ENCODE measurements at regions not wholly inside any gene's neighbourhood (a gene's known extent, or its start where the extent isn't known, plus 50 kb on each side); places are given as distances from the start of the nearest gene placed in this dataset.

DNA sequence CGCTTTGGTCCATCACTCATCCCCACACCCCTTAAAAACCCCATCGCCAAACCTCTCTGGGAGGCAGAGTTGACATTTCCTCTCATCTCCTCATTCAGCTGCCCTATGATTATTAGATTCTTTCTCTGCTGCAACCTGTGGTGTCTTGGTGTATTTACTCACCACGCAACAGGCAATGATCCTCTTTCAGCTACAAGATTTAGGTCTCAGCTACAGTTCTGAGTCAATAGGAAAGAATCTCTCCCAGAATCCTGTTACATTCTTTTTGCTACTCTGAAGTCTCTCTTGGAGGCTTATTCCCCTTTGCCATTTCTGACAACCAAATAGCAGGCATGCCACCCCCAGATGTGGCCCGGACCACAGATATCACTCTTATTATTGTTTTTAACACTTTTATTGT is 468.3 kb upstream of the GYPC start:
- no peak for TF ChIP-seq EZH2 (IDR thresholded peaks at IDR 0.05; ENCODE audit: borderline replicate concordance, low read depth, low read length, poor library complexity, severe bottlenecking)
- TF ChIP-seq, protein P1, sequence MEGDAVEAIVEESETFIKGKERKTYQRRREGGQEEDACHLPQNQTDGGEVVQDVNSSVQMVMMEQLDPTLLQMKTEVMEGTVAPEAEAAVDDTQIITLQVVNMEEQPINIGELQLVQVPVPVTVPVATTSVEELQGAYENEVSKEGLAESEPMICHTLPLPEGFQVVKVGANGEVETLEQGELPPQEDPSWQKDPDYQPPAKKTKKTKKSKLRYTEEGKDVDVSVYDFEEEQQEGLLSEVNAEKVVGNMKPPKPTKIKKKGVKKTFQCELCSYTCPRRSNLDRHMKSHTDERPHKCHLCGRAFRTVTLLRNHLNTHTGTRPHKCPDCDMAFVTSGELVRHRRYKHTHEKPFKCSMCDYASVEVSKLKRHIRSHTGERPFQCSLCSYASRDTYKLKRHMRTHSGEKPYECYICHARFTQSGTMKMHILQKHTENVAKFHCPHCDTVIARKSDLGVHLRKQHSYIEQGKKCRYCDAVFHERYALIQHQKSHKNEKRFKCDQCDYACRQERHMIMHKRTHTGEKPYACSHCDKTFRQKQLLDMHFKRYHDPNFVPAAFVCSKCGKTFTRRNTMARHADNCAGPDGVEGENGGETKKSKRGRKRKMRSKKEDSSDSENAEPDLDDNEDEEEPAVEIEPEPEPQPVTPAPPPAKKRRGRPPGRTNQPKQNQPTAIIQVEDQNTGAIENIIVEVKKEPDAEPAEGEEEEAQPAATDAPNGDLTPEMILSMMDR (conservative IDR thresholded peaks at IDR 0.05; ENCODE audit: low read depth, low read length): no peak
